ENCODE measurements at regions not wholly inside any gene's neighbourhood (a gene's known extent, or its start where the extent isn't known, plus 50 kb on each side); places are given as distances from the start of the nearest gene placed in this dataset.
"Not testable (repeated sequence)": the region's sequence is repeated elsewhere in the genome, so short reads cannot be mapped to it uniquely, and the experiment has no call there.

GRCh38 chr6:116982401-116982800, 105.4 kb downstream of the RFX6 start:
- Mint-ChIP-seq H3K9me3 (peaks cover 4% of the 10 kb centered on the region in 2 donors), H3K27me3 (no peaks in the 10 kb centered on the region)

DNA sequence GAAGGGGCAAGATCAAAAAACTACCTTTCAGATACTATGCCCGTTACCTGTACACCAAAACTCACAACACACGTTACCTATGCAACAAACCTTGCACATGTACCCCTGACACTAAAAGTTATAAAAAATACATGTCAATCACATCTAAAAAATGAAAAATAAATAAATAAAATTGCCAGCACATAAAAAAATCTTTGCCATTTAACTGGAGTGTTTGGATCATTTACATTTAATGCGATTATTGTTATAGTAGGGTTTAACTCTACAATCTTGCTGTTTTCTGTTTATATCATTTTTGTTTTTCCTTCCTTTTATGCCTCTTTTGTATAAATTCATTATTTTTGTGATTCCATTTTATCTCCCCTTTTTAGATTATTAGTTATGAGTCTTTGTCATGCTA, 106.3 kb downstream of the RFX6 start:
- Mint-ChIP-seq H3K27ac (no peak overlapping the region), H3K4me3 (no peak overlapping the region), H3K27me3 (no peaks in the 10 kb centered on the region), H3K36me3 (no peaks in the 10 kb centered on the region), H3K4me1 (no peaks in the 10 kb centered on the region), H3K9me3 (peaks cover 4% of the 10 kb centered on the region in 2 donors)
- DNase-seq (no peak), ATAC-seq (replicated peaks) (no peak)

More at GRCh38 chr6:116982401-116982800, 105.4 kb downstream of the RFX6 start:
- no peak for ATAC-seq (replicated peaks)
- Mint-ChIP-seq H3K36me3 (no peaks in the 10 kb centered on the region), H3K27ac (no peak overlapping the region), H3K4me1 (no peaks in the 10 kb centered on the region), H3K4me3 (no peak overlapping the region)
- no peak for DNase-seq

GRCh38 chr6:116986819-116987218, 109.8 kb downstream of the RFX6 start:
- ATAC-seq (replicated peaks), result no peak
- no peak overlapping the region for H3K27ac Mint-ChIP-seq
- DNase-seq, result no peak
- no peak overlapping the region for H3K4me3 Mint-ChIP-seq
- H3K4me1 Mint-ChIP-seq, result no peaks in the 10 kb centered on the region
- H3K9me3 Mint-ChIP-seq, result peaks cover 4% of the 10 kb centered on the region in 2 donors
- no peaks in the 10 kb centered on the region for H3K27me3 Mint-ChIP-seq
- H3K36me3 Mint-ChIP-seq, result no peaks in the 10 kb centered on the region

- ATAC-seq (replicated peaks) (no peak), DNase-seq (no peak)
- Mint-ChIP-seq H3K36me3 (no peaks in the 10 kb centered on the region), H3K27me3 (no peaks in the 10 kb centered on the region), H3K4me3 (no peak overlapping the region), H3K27ac (no peak overlapping the region), H3K4me1 (no peaks in the 10 kb centered on the region), H3K9me3 (peaks cover 0 to 2% of the 10 kb centered on the region in 2 donors)
Observed at GRCh38 chr6:116990679-116991078, 113.6 kb downstream of the RFX6 start.

DNA sequence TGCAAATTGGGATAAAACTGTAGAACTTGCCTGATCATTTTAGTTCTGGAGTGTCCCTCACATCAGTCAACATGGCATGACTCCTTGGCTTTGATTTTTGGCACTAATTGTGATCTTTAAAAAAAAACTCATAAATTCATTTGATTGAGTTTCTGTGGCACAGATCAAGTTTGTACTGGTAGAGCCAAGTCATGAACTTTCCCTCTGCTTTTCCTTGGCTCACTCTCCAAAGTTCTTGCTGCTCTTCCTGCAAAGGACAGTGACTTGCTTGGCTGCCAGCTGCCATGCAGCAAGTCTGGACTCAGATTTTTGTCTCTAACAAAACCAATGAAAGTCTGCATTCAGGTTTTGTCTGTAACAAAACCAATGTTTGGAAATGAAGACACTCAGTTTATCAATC, 115.5 kb downstream of the RFX6 start:
- no peaks in the 10 kb centered on the region for H3K4me1 Mint-ChIP-seq
- H3K4me3 Mint-ChIP-seq, result no peak overlapping the region
- no peak for ATAC-seq (replicated peaks)
- peaks cover 0 to 2% of the 10 kb centered on the region in 2 donors for H3K9me3 Mint-ChIP-seq
- no peaks in the 10 kb centered on the region for H3K27me3 Mint-ChIP-seq
- no peak overlapping the region for H3K27ac Mint-ChIP-seq
- no peaks in the 10 kb centered on the region for H3K36me3 Mint-ChIP-seq
- DNase-seq, result no peak

DNA sequence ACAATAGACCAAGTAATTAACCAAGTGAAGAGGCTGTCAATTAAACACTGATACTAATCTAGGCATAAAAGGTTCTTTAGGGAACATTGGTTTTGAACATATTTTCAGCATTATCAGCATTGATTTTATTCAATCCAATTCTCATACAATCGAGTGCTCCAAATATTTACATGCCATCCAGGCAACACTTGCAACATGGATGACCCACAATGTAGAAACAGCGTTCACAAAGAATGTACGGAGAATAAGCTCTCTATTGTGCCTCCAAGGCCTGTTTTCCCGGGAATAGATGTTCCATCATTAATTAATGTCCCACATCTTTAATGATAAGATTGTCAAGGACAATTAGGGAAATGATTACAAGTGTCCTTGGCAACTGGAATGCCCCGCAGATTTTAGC, 117.4 kb downstream of the RFX6 start:
- Mint-ChIP-seq H3K9me3 (peaks cover 0 to 2% of the 10 kb centered on the region in 2 donors), H3K4me1 (no peaks in the 10 kb centered on the region), H3K4me3 (no peak overlapping the region), H3K27me3 (no peaks in the 10 kb centered on the region), H3K36me3 (no peaks in the 10 kb centered on the region), H3K27ac (no peak overlapping the region)
- ATAC-seq (replicated peaks) (no peak), DNase-seq (no peak)

- Mint-ChIP-seq H3K27ac (no peak overlapping the region), H3K4me3 (no peak overlapping the region), H3K27me3 (no peaks in the 10 kb centered on the region), H3K4me1 (no peaks in the 10 kb centered on the region), H3K36me3 (no peaks in the 10 kb centered on the region), H3K9me3 (peaks cover 0 to 2% of the 10 kb centered on the region in 2 donors)
- ATAC-seq (replicated peaks), result no peak
- no peak for DNase-seq
Observed at GRCh38 chr6:116996842-116997241, 119.8 kb downstream of the RFX6 start.

DNA sequence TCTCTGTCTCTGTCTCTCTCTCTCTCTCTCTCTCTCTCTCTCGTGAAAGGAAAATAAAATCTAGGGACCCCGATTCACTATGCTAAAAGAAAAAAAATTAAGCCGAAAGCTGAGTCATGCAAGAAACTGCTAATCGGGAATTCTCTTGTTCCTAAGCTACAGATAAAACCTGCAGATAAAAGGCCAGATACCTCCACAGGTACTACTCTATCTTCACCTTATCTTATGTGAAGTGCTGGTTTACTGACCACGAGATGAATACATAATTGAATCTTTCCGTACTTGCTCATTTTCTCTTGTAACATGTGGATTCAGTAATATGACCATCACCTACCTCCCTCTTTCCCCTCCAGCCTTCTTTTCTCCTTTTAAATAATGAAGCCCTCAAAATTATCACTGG, 120.5 kb downstream of the RFX6 start:
- no peak overlapping the region for H3K27ac Mint-ChIP-seq
- H3K36me3 Mint-ChIP-seq, result no peaks in the 10 kb centered on the region
- ATAC-seq (replicated peaks) (no peak), DNase-seq (no peak)
- H3K4me3 Mint-ChIP-seq, result no peak overlapping the region
- H3K9me3 Mint-ChIP-seq, result peaks cover 2% of the 10 kb centered on the region in 2 donors
- H3K27me3 Mint-ChIP-seq, result no peaks in the 10 kb centered on the region
- no peaks in the 10 kb centered on the region for H3K4me1 Mint-ChIP-seq

DNA sequence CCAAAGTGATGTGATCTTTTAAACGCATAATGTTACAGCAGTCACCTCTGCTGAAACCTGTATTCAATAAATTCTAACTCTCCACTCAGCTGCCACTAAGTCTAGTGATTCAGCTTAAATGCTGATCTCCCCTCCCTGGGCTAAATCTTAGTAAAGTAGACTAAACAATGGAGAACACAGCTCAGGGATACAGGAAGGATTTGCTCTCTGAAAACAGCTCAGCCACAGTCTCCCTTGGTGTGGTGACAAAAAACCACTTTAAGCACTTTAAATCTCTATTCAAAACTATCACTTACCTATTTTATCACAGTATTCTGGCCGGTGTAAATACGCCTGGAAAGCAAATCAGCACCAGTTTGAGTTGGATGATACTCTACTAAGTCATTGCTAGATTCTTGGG, 130.6 kb downstream of the RFX6 start:
- no peaks in the 10 kb centered on the region for H3K36me3 Mint-ChIP-seq
- H3K27ac Mint-ChIP-seq, result no peak overlapping the region
- DNase-seq (no peak), ATAC-seq (replicated peaks) (no peak)
- no peaks in the 10 kb centered on the region for H3K27me3 Mint-ChIP-seq
- H3K4me1 Mint-ChIP-seq, result no peaks in the 10 kb centered on the region
- peaks cover 0 to 3% of the 10 kb centered on the region in 2 donors for H3K9me3 Mint-ChIP-seq
- H3K4me3 Mint-ChIP-seq, result no peak overlapping the region

DNA sequence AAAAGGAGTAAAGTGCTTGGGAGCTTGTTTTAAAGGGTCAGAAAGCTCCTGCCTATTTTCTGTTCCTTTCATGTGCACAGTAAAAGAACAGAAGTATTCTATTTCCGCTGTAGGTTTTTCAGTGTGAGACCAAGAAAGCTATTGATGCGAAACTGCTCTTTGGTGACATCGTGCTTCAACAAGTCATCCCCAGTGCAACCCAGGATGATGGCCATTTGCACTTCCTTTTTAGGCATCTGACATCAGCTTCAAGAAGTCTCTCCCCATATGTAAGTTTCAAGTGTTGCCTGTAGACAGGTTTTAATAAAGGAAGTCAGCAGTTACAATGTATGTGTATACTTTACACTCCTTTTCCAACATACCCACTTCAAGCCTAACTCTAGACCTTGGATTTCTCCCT, 131.6 kb downstream of the RFX6 start:
- DNase-seq (no peak), ATAC-seq (replicated peaks) (no peak)
- H3K27ac Mint-ChIP-seq, result no peak overlapping the region
- H3K27me3 Mint-ChIP-seq, result no peaks in the 10 kb centered on the region
- H3K4me3 Mint-ChIP-seq, result no peak overlapping the region
- H3K4me1 Mint-ChIP-seq, result no peaks in the 10 kb centered on the region
- no peaks in the 10 kb centered on the region for H3K36me3 Mint-ChIP-seq
- peaks cover 0 to 7% of the 10 kb centered on the region in 2 donors for H3K9me3 Mint-ChIP-seq

DNA sequence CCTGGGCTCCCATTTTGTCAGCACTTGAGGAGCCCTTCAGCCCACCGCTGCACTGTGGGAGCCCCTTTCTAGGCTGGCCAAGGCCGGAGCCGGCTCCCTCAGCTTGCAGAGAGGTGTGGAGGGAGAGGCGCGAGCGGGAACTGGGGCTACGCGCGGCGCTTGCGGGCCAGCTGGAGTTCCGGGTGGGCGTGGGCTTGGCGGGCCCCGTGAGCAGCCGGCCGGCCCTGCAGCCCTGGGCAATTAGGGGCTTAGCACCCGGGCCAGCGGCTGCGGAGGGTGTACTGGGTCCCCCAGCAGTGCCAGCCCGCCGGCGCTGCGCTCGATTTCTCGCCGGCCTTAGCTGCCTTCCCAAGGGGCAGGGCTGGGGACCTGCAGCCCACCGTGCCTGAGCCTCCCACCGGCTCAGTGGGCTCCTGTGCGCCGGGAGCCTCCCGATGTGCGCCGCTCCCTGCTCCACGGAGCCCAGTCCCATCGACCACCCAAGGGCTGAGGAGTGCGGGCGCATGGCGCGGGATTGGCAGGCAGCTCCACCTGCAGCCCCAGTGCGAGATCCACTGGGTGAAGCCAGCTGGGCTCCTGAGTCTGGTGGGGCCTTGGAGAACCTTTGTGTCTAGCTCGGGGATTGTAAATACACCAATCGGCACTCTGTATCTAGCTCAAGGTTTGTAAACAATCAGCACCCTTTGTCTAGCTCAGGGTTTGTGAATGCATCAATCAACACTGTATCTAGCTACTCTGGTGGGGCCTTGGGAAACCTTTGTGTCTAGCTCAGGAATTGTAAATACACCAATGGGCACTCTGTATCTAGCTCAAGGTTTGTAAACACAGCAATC, 137.8 kb downstream of the RFX6 start:
- H3K27me3 Mint-ChIP-seq; H3K27ac Mint-ChIP-seq; ATAC-seq (replicated peaks); H3K4me3 Mint-ChIP-seq; H3K4me1 Mint-ChIP-seq; DNase-seq; H3K36me3 Mint-ChIP-seq: not testable (repeated sequence)
- H3K9me3 Mint-ChIP-seq, result peaks cover 6 to 12% of the 10 kb centered on the region in 2 donors

DNA sequence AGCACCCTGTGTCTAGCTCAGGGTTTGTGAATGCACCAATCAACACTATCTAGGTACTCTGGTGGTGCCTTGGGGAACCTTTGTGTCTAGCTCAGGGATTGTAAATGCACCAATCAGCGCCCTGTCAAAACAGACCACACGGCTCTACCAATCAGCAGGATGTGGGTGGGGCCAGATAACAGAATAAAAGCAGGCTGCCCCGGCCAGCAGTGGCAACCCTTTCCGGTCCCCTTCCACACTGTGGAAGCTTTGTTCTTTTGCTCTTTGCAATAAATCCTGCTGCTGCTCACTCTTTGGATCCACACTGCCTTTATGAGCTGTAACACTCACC, 138.4 kb downstream of the RFX6 start:
- H3K27ac Mint-ChIP-seq; H3K36me3 Mint-ChIP-seq; H3K27me3 Mint-ChIP-seq; H3K4me1 Mint-ChIP-seq; ATAC-seq (replicated peaks); DNase-seq; H3K4me3 Mint-ChIP-seq: not testable (repeated sequence)
- peaks cover 6 to 12% of the 10 kb centered on the region in 2 donors for H3K9me3 Mint-ChIP-seq

DNA sequence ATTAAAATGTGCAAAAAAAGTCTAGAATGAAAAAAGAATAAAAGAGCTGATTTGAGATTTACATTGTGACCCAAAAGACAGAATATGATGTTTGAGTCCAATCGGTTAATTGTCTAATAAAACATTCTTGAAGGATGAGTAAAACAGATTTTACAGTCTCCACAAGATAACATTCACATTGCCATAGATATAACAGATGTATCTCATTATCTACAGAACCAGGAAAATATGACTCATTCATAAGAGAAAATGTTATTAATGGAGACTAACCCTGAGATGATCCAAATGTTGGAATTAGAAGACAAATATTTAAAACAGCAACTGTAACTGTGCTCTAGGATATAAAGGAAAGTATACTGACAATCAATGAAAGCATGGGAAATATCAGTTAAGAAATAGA, 141.7 kb downstream of the RFX6 start:
- Mint-ChIP-seq H3K4me3 (no peak overlapping the region), H3K4me1 (no peaks in the 10 kb centered on the region), H3K27me3 (no peaks in the 10 kb centered on the region), H3K9me3 (peaks cover 5 to 6% of the 10 kb centered on the region in 2 donors), H3K27ac (no peak overlapping the region), H3K36me3 (no peaks in the 10 kb centered on the region)
- DNase-seq, result no peak
- ATAC-seq (replicated peaks), result no peak

GRCh38 chr6:117022774-117023173, 145.7 kb downstream of the RFX6 start:
- DNase-seq (no peak), ATAC-seq (replicated peaks) (no peak)
- Mint-ChIP-seq H3K9me3 (peaks cover 2 to 5% of the 10 kb centered on the region in 2 donors), H3K27me3 (no peaks in the 10 kb centered on the region), H3K4me3 (no peak overlapping the region), H3K36me3 (no peaks in the 10 kb centered on the region), H3K27ac (no peak overlapping the region), H3K4me1 (no peaks in the 10 kb centered on the region)

- no peaks in the 10 kb centered on the region for H3K4me1 Mint-ChIP-seq
- ATAC-seq (replicated peaks) (no peak), DNase-seq (no peak)
- H3K27ac Mint-ChIP-seq, result no peak overlapping the region
- H3K4me3 Mint-ChIP-seq, result no peak overlapping the region
- no peaks in the 10 kb centered on the region for H3K36me3 Mint-ChIP-seq
- no peaks in the 10 kb centered on the region for H3K9me3 Mint-ChIP-seq
- H3K27me3 Mint-ChIP-seq, result no peaks in the 10 kb centered on the region
Observed at GRCh38 chr6:117025310-117025709, 148.3 kb downstream of the RFX6 start.

Measured in stimulated activated naive B cell treated with anti-CD40 and anti-IgM and Interleukin-4, amounts not matched to agents 10 μg/mL and 1 μg/mL and 100 μg/mL, for 72 hours (primary cell).